ENCODE measurements at regions not wholly inside any gene's neighbourhood (a gene's known extent, or its start where the extent isn't known, plus 50 kb on each side); places are given as distances from the start of the nearest gene placed in this dataset.

GRCh38 chr7:138299066-138299465, 161.0 kb upstream of the TRIM24 start:
- TF ChIP-seq POLR2A (IDR thresholded peaks at IDR 0.05; ENCODE audit: low read depth, low read length), result no peak
- no peak for TF ChIP-seq CTCF (conservative IDR thresholded peaks at IDR 0.05; ENCODE audit: low read depth, low read length)
- TF ChIP-seq MAZ (IDR thresholded peaks at IDR 0.05; ENCODE audit: borderline replicate concordance, low read depth, low read length), result no peak
- TF ChIP-seq NFE2L2 (IDR thresholded peaks at IDR 0.05; ENCODE audit: low read depth, low read length), result no peak
- no peak for TF ChIP-seq CEBPB (IDR thresholded peaks at IDR 0.05; ENCODE audit: low read depth, low read length)
- no peak for TF ChIP-seq RAD21 (IDR thresholded peaks at IDR 0.05; ENCODE audit: low read length)
- TF ChIP-seq USF2 (IDR thresholded peaks at IDR 0.05; ENCODE audit: low read depth, low read length), result no peak
- TF ChIP-seq SMC3 (IDR thresholded peaks at IDR 0.05; ENCODE audit: low read depth, low read length), result no peak
- no peak for TF ChIP-seq MAFK (IDR thresholded peaks at IDR 0.05; ENCODE audit: low read depth, low read length)
- no peak for TF ChIP-seq BHLHE40 (IDR thresholded peaks at IDR 0.05; ENCODE audit: low read depth, low read length)
- TF ChIP-seq CHD1 (IDR thresholded peaks at IDR 0.05; ENCODE audit: low read depth, low read length), result no peak
- no peak for TF ChIP-seq RFX5 (IDR thresholded peaks at IDR 0.05; ENCODE audit: low read depth, low read length)

Data from IMR-90 (cell line).